ENCODE measurements at regions not wholly inside any gene's neighbourhood (a gene's known extent, or its start where the extent isn't known, plus 50 kb on each side); places are given as distances from the start of the nearest gene placed in this dataset.

DNA sequence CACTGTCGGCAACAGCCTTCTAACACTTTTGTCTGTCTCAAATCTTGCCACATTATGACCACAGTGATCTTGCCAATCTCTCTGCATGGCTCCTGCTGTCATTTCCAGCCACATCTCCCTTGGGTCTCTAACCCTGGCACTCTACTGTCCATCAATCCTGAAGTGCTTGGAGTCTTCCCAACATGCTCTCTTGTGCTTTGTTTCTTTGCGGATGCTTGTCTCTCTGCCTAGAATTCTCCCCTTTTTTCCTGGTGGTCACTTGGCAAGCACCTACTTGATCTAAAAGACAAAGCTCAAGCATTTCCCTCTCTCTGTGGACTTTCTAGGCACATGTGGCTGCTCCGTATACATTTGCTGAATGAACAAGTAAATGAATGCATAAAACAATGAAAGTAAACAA lies 290.7 kb upstream of the MAP3K7 start:
- Histone ChIP-seq H3K9ac (replicated peaks in 1 of 4; ENCODE audit: extremely low read depth in 1 of 4, low read depth in 3 of 4, low read length in 3 of 4) (no peak overlapping the region), H4K5ac (ENCODE audit: insufficient read length, low read depth, low read length) (no peak overlapping the region), H2AK5ac (ENCODE audit: low read depth, low read length) (no peak overlapping the region), H3K27ac (ENCODE audit: low read depth, low read length) (no peak overlapping the region), H2BK12ac (ENCODE audit: low read depth, low read length) (no peak overlapping the region), H3K27me3 (replicated peaks in 1 of 4; ENCODE audit: control insufficient read depth in 3 of 4, extremely low read depth in 1 of 4, insufficient read depth in 3 of 4, low read length in 3 of 4) (no peaks in the 10 kb centered on the region), H2AFZ (ENCODE audit: low read length) (no peak overlapping the region), H3K18ac (ENCODE audit: extremely low read depth, low read length) (no peak overlapping the region), H4K8ac (ENCODE audit: extremely low read depth, insufficient read depth, low read length) (no peak overlapping the region), H2BK5ac (ENCODE audit: low read depth, low read length) (no peak overlapping the region), H3K4ac (replicated peaks; ENCODE audit: insufficient read length, low read depth, low read length) (no peak overlapping the region), H4K91ac (replicated peaks; ENCODE audit: insufficient read length, low read length) (no peak overlapping the region), H3K4me3 (ENCODE audit: extremely low read depth in 1 of 4, insufficient read depth in 2 of 4, low read depth in 3 of 4, low read length in 4 of 4) (no peak overlapping the region), H3K23me2 (ENCODE audit: low read depth, low read length) (no peaks in the 10 kb centered on the region), H2BK20ac (ENCODE audit: low read length) (no peak overlapping the region), H4K20me1 (replicated peaks in 1 of 2; ENCODE audit: control insufficient read depth in 1 of 2, insufficient read depth in 2 of 2, low read length in 2 of 2) (no peaks in the 10 kb centered on the region), H3K4me2 (ENCODE audit: insufficient read depth in 1 of 2, low read depth in 2 of 2, low read length in 2 of 2) (no peak overlapping the region), H3K14ac (ENCODE audit: insufficient read length) (no peak overlapping the region), H3K56ac (replicated peaks; ENCODE audit: insufficient read length, low read depth, low read length) (no peak overlapping the region), H2BK120ac (replicated peaks; ENCODE audit: low read depth, low read length) (no peak overlapping the region), H3K79me2 (ENCODE audit: control insufficient read depth in 1 of 2, insufficient read depth in 2 of 2, low read length in 2 of 2) (no peaks in the 10 kb centered on the region), H3K36me3 (ENCODE audit: control insufficient read depth in 2 of 4, insufficient read depth in 4 of 4, low read length in 3 of 4) (no peaks in the 10 kb centered on the region), H3K79me1 (ENCODE audit: low read depth, low read length) (no peaks in the 10 kb centered on the region), H3K4me1 (replicated peaks in 1 of 4; ENCODE audit: control insufficient read depth in 3 of 4, insufficient read depth in 4 of 4, low read length in 3 of 4) (no peaks in the 10 kb centered on the region), H3K23ac (ENCODE audit: insufficient read length) (no peak overlapping the region), H2BK15ac (ENCODE audit: low read length) (no peak overlapping the region), H3K9me3 (ENCODE audit: insufficient read depth in 2 of 2, low read depth in 1 of 2, low read length in 1 of 2) (no peaks in the 10 kb centered on the region)
- WGBS, 2 experiments (ENCODE audit: extremely low coverage in 1 of 2, insufficient coverage in 1 of 2, insufficient read length in 1 of 2, insufficient replicate concordance in 2 of 2, low coverage in 1 of 2, low lambda C conversion rate in 2 of 2, missing lambda C conversion rate in 1 of 2), result 93% methylated on average over 3 of the region's 3 CpGs; no CpG with 5 or more reads in 1 of the 2 experiments
- FAIRE-seq (no peak), DNase-seq (ENCODE audit: low read depth in 1 of 2, low spot score in 2 of 2) (no peak)
- ChIA-PET CTCF (ENCODE audit: partially characterized antibody) (interaction anchor here (1.2 kb wide), 1 partner anchor 13 kb away, joined by 3 read pairs; no protein-coding TSS in a partner anchor), POLR2A (ENCODE audit: partially characterized antibody) (interaction anchor here (1.3 kb wide), 1 partner anchor 15 kb away, joined by 5 read pairs; no protein-coding TSS in a partner anchor)
- TF ChIP-seq EGR1 (IDR thresholded peaks at IDR 0.05; ENCODE audit: borderline replicate concordance, low read depth, low read length), result no peak
- TF ChIP-seq PHF8 (conservative IDR thresholded peaks at IDR 0.05; ENCODE audit: low read depth, low read length), result no peak
- TF ChIP-seq BACH1 (IDR thresholded peaks at IDR 0.05; ENCODE audit: low read length), result no peak
- TF ChIP-seq ZNF274 (IDR thresholded peaks at IDR 0.05; ENCODE audit: borderline replicate concordance, extremely low read depth, low read length), result no peak
- no peak for TF ChIP-seq POLR2A (IDR thresholded peaks at IDR 0.05; ENCODE audit: control extremely low read depth in 1 of 2, low read depth in 2 of 2, low read length in 2 of 2)
- TF ChIP-seq JUND (IDR thresholded peaks at IDR 0.05; ENCODE audit: low read length), result no peak

Measured in H1 (cell line).